HCT116 (cell line): ENCODE measurements at regions not wholly inside any gene's neighbourhood (a gene's known extent, or its start where the extent isn't known, plus 50 kb on each side); places are given as distances from the start of the nearest gene placed in this dataset.

Source experiments
- ATAC-seq: fragments of 200-7000 bp; cut with Tn5 transposase; 2 replicates; pipeline ENCODE4 v1.9.1; 2020; ENCODE audit warnings: mild to moderate bottlenecking, moderate library complexity
- BruUV-seq: library from RNA; stranded (reverse); fragments of 400-500 nt; replicated peaks from 2 replicates; lab custom pipeline; 2021; lab: Mats Ljungman, UMichigan
- CTCF ChIA-PET: fragments of 300-600 bp; sonication (Branson Sonifier 250); formaldehyde crosslinking; loops from one replicate; lab custom pipeline; 2021; ENCODE audit warnings: antibody characterized with exemption; lab: Charles Lee
- POLR2A ChIA-PET: fragments of 300-600, 350-600 bp; sonication (Branson Sonifier 250); formaldehyde crosslinking; loops from one replicate; lab custom pipeline; 2021; ENCODE audit warnings: antibody characterized with exemption; lab: Charles Lee
- RAD21 ChIA-PET, 2 experiments: fragments of 300-600 bp; sonication (Branson Sonifier 250); formaldehyde crosslinking; loops; one replicate each; lab custom pipeline; 2023; ENCODE audit warnings: low total read pairs in 2 of 2; ENCODE audit not compliant: uncharacterized antibody in 2 of 2, unreplicated experiment in 2 of 2, low non-redundant PET in 1 of 2; lab: Charles Lee
- DNase-seq: peaks from one replicate; pipeline ENCODE4 v3.0.0-alpha.2; 2010; ENCODE audit warnings: low read depth, low spot score
- H2AFZ ChIP-seq: fragments of 200-600 bp; shearing (Covaris generic), sonication (generic); 2 replicates; pipeline ENCODE4 v1.6.1; 2017; ENCODE audit warnings: low read depth, mixed run types, mixed read lengths, antibody characterized with exemption, low read length; ENCODE audit not compliant: poor library complexity, severe bottlenecking
- H3K27ac ChIP-seq: 2 replicates; pipeline ENCODE4 v1.5.1; 2012; ENCODE audit warnings: low read depth, low read length
- H3K27me3 ChIP-seq: fragments of 200-600 bp; sonication (generic); 2 replicates; pipeline ENCODE4 v1.6.1; 2016; ENCODE audit warnings: mixed run types, low read length, mixed read lengths; ENCODE audit not compliant: insufficient read depth
- H3K36me3 ChIP-seq, 2 experiments: fragments of 200-500 bp in 1 of 2; fragments of 200-600 bp in 1 of 2; sonication (Bioruptor generic) in 1 of 2; sonication (generic) in 1 of 2; 2 replicates each; pipeline versions ENCODE4 v1.5.1 to v1.6.1; 2014 to 2016; ENCODE audit warnings: low read length in 2 of 2, inconsistent platforms in 1 of 2, mixed read lengths in 1 of 2, mixed run types in 1 of 2; ENCODE audit not compliant: insufficient read depth in 2 of 2, control insufficient read depth in 1 of 2
- H3K4me1 ChIP-seq, 2 experiments: fragments of 200-600 bp in 1 of 2; sonication (generic) in 1 of 2; 2 replicates each; pipeline versions ENCODE4 v1.5.1 to v1.6.1; 2012 to 2017; ENCODE audit warnings: low read length in 2 of 2, inconsistent platforms in 1 of 2, mild to moderate bottlenecking in 1 of 2, mixed read lengths in 1 of 2, mixed run types in 1 of 2, moderate library complexity in 1 of 2; ENCODE audit not compliant: insufficient read depth in 2 of 2, control insufficient read depth in 1 of 2
- H3K4me2 ChIP-seq: fragments of 200-600 bp; sonication (generic); 2 replicates; pipeline ENCODE4 v1.6.1; 2017; ENCODE audit warnings: mixed run types, low read length, mixed read lengths
- H3K4me3 ChIP-seq, 2 experiments: fragments of 200-600 bp in 1 of 2; sonication (generic) in 1 of 2; replicated peaks in 1 of 2; 2 replicates each; pipeline ENCODE4 v1.5.1; 2011 to 2016; ENCODE audit warnings: low read length in 2 of 2, control low read depth in 1 of 2, low read depth in 1 of 2, mild to moderate bottlenecking in 1 of 2, mixed read lengths in 1 of 2, mixed run types in 1 of 2
- H3K79me2 ChIP-seq: fragments of 200-600 bp; sonication (generic); 2 replicates; pipeline ENCODE4 v1.6.1; 2017; ENCODE audit warnings: mild to moderate bottlenecking, mixed run types, low read length, moderate library complexity, mixed read lengths; ENCODE audit not compliant: insufficient read depth
- H3K9ac ChIP-seq: fragments of 200-600 bp; sonication (generic); 2 replicates; pipeline ENCODE4 v1.6.1; 2016; ENCODE audit warnings: low read length, mixed read lengths
- H3K9me2 ChIP-seq: fragments of 200-600 bp; sonication (generic), shearing (Covaris generic); 2 replicates; pipeline ENCODE4 v1.6.1; 2017; ENCODE audit warnings: mixed run types, mild to moderate bottlenecking, moderate library complexity; ENCODE audit not compliant: insufficient read depth
- H3K9me3 ChIP-seq, 2 experiments: fragments of 200-500 bp in 1 of 2; fragments of 200-600 bp in 1 of 2; sonication (Bioruptor generic) in 1 of 2; sonication (generic) in 1 of 2; 2 replicates each; pipeline ENCODE4 v1.6.1; 2014 to 2017; ENCODE audit warnings: low read length in 2 of 2, mixed read lengths in 2 of 2, inconsistent platforms in 1 of 2, low read depth in 1 of 2, mild to moderate bottlenecking in 1 of 2, mixed run types in 1 of 2, moderate library complexity in 1 of 2; ENCODE audit not compliant: control insufficient read depth in 1 of 2, insufficient read depth in 1 of 2
- H4K20me1 ChIP-seq: fragments of 200-600 bp; sonication (generic), shearing (Covaris generic); 2 replicates; pipeline ENCODE4 v1.6.1; 2017; ENCODE audit warnings: mixed run types, mild to moderate bottlenecking, moderate library complexity; ENCODE audit not compliant: insufficient read depth
- CEBPB ChIP-seq: IDR thresholded peaks from 2 replicates; pipeline ENCODE4 v1.6.1; 2012; ENCODE audit warnings: low read depth
- CTCF ChIP-seq, 3 experiments: fragments of 200-600 bp in 1 of 3; sonication (generic) in 1 of 3; IDR thresholded peaks in 2 of 3; conservative IDR thresholded peaks in 1 of 3; 2 replicates each; pipeline ENCODE4 v1.5.1; 2012 to 2017; ENCODE audit warnings: low read depth in 2 of 3, low read length in 2 of 3, antibody characterized with exemption in 1 of 3, borderline replicate concordance in 1 of 3, control low read depth in 1 of 3, mild to moderate bottlenecking in 1 of 3, mixed read lengths in 1 of 3, mixed run types in 1 of 3, moderate library complexity in 1 of 3; ENCODE audit not compliant: insufficient read depth in 1 of 3
- EGR1 ChIP-seq: IDR thresholded peaks from 2 replicates; pipeline ENCODE4 v1.6.1; 2012; ENCODE audit warnings: low read depth
- ELF1 ChIP-seq: IDR thresholded peaks from 2 replicates; pipeline ENCODE4 v1.6.1; 2012; ENCODE audit warnings: low read depth, borderline replicate concordance
- EZH2 ChIP-seq: fragments of 200-600 bp; sonication (generic); IDR thresholded peaks from 2 replicates; pipeline ENCODE4 v1.6.1; 2017; ENCODE audit warnings: antibody characterized with exemption, mixed run types
- EZH2phosphoT487 ChIP-seq: fragments of 200-600 bp; IDR thresholded peaks from 2 replicates; pipeline ENCODE4 v1.6.1; 2018; ENCODE audit warnings: antibody characterized with exemption, borderline replicate concordance
- JUND ChIP-seq: IDR thresholded peaks from 2 replicates; pipeline ENCODE4 v1.6.1; 2012
- MAX ChIP-seq: IDR thresholded peaks from 2 replicates; pipeline ENCODE4 v1.6.1; 2012
- POLR2AphosphoS5 ChIP-seq: IDR thresholded peaks from 2 replicates; pipeline ENCODE4 v1.6.1; 2011; ENCODE audit warnings: mild to moderate bottlenecking, low read depth, low read length, moderate library complexity
- SIN3A ChIP-seq: IDR thresholded peaks from 2 replicates; pipeline ENCODE4 v1.6.1; 2012; ENCODE audit warnings: low read depth
- SP1 ChIP-seq: IDR thresholded peaks from 2 replicates; pipeline ENCODE4 v1.6.1; 2012; ENCODE audit warnings: low read depth
- SRF ChIP-seq: IDR thresholded peaks from 2 replicates; pipeline ENCODE4 v1.6.1; 2012; ENCODE audit warnings: low read depth
- YY1 ChIP-seq: IDR thresholded peaks from 2 replicates; pipeline ENCODE4 v1.6.1; 2011; ENCODE audit warnings: low read length, low read depth, moderate library complexity, mild to moderate bottlenecking; ENCODE audit not compliant: insufficient replicate concordance; ENCODE audit errors: extremely low read depth
- ZFX ChIP-seq: fragments of 450-650 bp; IDR thresholded peaks from 2 replicates; pipeline ENCODE4 v1.6.1; 2017
- ZNF274 ChIP-seq: fragments of 200-500 bp; sonication (Bioruptor generic); IDR thresholded peaks from 2 replicates; pipeline ENCODE4 v1.6.1; 2014; ENCODE audit warnings: mild to moderate bottlenecking, low read depth, low read length, inconsistent platforms
- intact Hi-C: fragments of 100-400 bp; cut with micrococcal nuclease; formaldehyde crosslinking; loops from 2 replicates; pipeline ENCODE4 v1.10.0; 2022
- TF ChIP-seq, protein P1 (sequence below): IDR thresholded peaks from 2 replicates; pipeline ENCODE4 v1.6.1; 2012

DNA sequence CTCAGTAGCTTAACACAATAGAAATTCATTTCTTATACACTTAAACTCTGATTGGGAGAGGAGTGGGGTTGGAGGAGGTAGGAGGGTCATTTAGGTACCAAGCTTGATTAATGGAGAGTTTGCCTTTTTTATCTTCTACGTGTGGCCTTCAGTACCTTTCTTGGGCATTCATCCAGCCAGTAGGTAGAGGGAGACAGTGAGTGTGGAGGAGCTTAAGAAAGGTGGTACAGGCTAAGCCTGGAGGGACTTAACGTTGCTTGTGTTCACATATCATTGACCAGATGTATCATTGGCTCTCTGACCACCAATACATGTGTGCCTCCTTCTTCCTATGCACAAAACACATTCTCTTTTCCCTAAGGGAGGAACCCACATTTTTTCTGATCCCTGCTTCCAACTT is 232.9 kb upstream of the CRY1 start:
- TF ChIP-seq SRF (no peak), JUND (no peak), POLR2AphosphoS5 (no peak), ZFX (no peak), CTCF (IDR thresholded peaks at IDR 0.05 in 2 of 3, conservative IDR thresholded peaks at IDR 0.05 in 1 of 3; ENCODE audit: borderline replicate concordance in 1 of 3, insufficient read depth in 1 of 3, low read depth in 2 of 3, low read length in 2 of 3) (peak in 1 of 3 experiments; percentile 9; a peak in 1 of 6 replicates), SP1 (no peak)
- TF ChIP-seq, protein P1, sequence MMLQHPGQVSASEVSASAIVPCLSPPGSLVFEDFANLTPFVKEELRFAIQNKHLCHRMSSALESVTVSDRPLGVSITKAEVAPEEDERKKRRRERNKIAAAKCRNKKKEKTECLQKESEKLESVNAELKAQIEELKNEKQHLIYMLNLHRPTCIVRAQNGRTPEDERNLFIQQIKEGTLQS = no peak
- TF ChIP-seq, all 23 proteins: peak for 1
- peaks cover 3% of the 10 kb centered on the region; the same call in 1 of the 2 replicates for H3K79me2 ChIP-seq
- no peaks in the 10 kb centered on the region for H4K20me1 ChIP-seq
- H3K4me3 ChIP-seq = no peak overlapping the region
- RAD21 ChIA-PET = no interaction called here
- no peak overlapping the region for H2AFZ ChIP-seq
- H3K9me2 ChIP-seq = no peaks in the 10 kb centered on the region
- H3K4me2 ChIP-seq = no peak overlapping the region
- DNase-seq = no peak
- H3K36me3 ChIP-seq = no peaks in the 10 kb centered on the region
- no peak for ATAC-seq
- H3K9me3 ChIP-seq = no peaks in the 10 kb centered on the region
- CTCF ChIA-PET = interaction anchor here (1.2 kb wide), 1 partner anchor 10 kb away, joined by 3 read pairs; no protein-coding TSS in a partner anchor
- H3K27me3 ChIP-seq = no peaks in the 10 kb centered on the region
- POLR2A ChIA-PET = no interaction called here
- H3K4me1 ChIP-seq = peaks cover 17 to 59% of the 10 kb centered on the region in 2 experiments
- no peak overlapping the region for H3K9ac ChIP-seq
- no peak overlapping the region for H3K27ac ChIP-seq
- intact Hi-C loops = no loop called here
- BruUV-seq = no TSS peak

DNA sequence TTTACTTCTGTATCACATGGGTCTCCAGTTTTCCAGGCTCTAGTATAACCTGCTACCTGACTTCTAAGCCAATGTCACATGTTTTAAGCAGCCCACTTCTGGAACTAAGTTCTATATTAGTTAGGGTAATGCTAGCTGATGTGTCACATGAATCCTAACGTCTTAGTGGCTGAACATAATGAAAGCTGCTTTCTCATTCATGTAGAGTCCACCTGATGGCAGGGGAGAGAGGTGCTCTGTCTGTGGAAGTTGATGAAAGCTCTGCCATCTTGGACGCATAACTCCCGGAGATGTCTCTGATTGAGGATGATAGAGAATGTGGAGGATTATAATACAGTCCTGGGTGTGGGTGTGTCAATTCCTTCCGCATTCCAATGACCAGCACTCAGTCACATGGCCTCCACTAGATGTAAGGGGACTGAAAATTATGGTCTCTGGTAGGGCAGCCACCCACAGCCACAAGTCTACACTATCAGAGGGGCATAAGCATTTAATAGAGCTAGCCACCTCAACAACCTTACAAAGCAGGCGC is 234.4 kb upstream of the CRY1 start:
- RAD21 ChIA-PET = no interaction called here
- Histone ChIP-seq H3K4me3 (peak overlapping the region in 1 of 2 experiments; percentile 1; a peak in 1 of 4 replicates), H3K9me3 (no peaks in the 10 kb centered on the region), H3K79me2 (peaks cover 3% of the 10 kb centered on the region; the same call in 1 of the 2 replicates), H2AFZ (no peak overlapping the region), H3K36me3 (no peaks in the 10 kb centered on the region), H3K9me2 (no peaks in the 10 kb centered on the region), H4K20me1 (no peaks in the 10 kb centered on the region), H3K4me2 (peak overlapping the region; percentile 66), H3K27ac (no peak overlapping the region), H3K4me1 (peaks cover 17 to 65% of the 10 kb centered on the region in 2 experiments), H3K27me3 (no peaks in the 10 kb centered on the region), H3K9ac (no peak overlapping the region)
- CTCF ChIA-PET = interaction anchor here (1.0 kb wide), 1 partner anchor 196 kb away, joined by 3 read pairs; no protein-coding TSS in a partner anchor
- BruUV-seq = no TSS peak
- DNase-seq = no peak
- peak; percentile 60 for ATAC-seq
- POLR2A ChIA-PET = no interaction called here
- intact Hi-C loops = no loop called here
- TF ChIP-seq MAX = no peak
- TF ChIP-seq EZH2phosphoT487 = no peak
- TF ChIP-seq ZNF274 = no peak
- no peak for TF ChIP-seq EGR1
- no peak for TF ChIP-seq CEBPB
- no peak; the same call in 1 of the 2 replicates for TF ChIP-seq ELF1
- TF ChIP-seq SIN3A = no peak
- TF ChIP-seq YY1 = no peak
- no peak for TF ChIP-seq SP1
- TF ChIP-seq EZH2 = no peak
